Embryonic facial prominence (tissue), 1 donor: ENCODE measurements at regions not wholly inside any gene's neighbourhood (a gene's known extent, or its start where the extent isn't known, plus 50 kb on each side); places are given as distances from the start of the nearest gene placed in this dataset.

Experiments
- DNase-seq: peaks from one replicate; pipeline ENCODE4 v3.0.0-alpha.2; 2016; ENCODE audit errors: extremely low spot score

DNA sequence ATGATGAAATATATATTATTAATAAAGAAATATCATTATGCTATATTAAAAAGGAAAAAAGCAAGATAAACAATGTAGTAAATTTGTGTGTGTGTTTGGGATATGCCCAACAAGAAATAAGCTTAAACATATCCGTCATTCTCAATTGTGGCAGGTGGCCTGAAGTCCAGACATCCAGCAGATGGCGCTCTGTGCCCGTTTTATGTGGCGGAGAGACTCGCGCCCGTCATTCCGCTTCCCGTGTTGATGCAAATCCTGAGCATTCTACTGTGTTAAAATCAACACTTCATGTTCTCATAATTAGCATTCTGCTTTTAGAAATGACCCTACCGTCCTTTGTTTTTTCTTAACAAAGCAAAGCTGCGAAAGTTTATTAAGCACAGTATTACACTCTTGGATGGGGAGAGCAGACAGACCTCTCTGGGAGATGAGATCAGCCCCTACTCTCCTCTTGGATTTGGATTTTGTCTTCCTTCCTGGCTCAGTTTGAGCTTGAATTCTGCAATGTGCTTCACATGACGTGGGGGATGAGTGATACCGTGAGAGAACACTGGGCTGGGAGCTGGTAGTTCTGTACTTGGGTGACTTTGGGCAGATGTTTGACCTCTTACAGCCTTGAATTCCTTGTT is 125.8 kb downstream of the MCHR2 start:
- DNase-seq, result peak; percentile 46
